Breast epithelium (tissue), 4 donors: ENCODE measurements at regions not wholly inside any gene's neighbourhood (a gene's known extent, or its start where the extent isn't known, plus 50 kb on each side); places are given as distances from the start of the nearest gene placed in this dataset.
"Not testable (repeated sequence)": the region's sequence is repeated elsewhere in the genome, so short reads cannot be mapped to it uniquely, and the experiment has no call there.

Experiments used
- DNase-seq, 2 donors: peaks; one replicate each; pipeline ENCODE4 v3.0.0-alpha.2; 2019; ENCODE audit warnings: low spot score in 2 of 2
- H3K27ac ChIP-seq, 2 donors: fragments of 200-600 bp; sonication (generic) in 1 of 2; one replicate each; pipeline ENCODE4 v1.5.1; 2016 to 2019; ENCODE audit warnings: mild to moderate bottlenecking in 1 of 2
- H3K27me3 ChIP-seq, 2 donors: fragments of 200-600 bp; sonication (generic) in 1 of 2; one replicate each; pipeline versions ENCODE4 v1.5.1 to v1.6.0; 2017 to 2019; ENCODE audit warnings: control low read depth in 1 of 2, mild to moderate bottlenecking in 1 of 2
- H3K36me3 ChIP-seq: fragments of 200-600 bp; one replicate; pipeline ENCODE4 v1.5.1; 2019
- H3K4me1 ChIP-seq, 2 donors: fragments of 200-600 bp; sonication (generic); one replicate each; pipeline ENCODE4 v1.5.1; 2016 to 2019; ENCODE audit warnings: control low read depth in 1 of 2
- H3K4me3 ChIP-seq, 3 donors: fragments of 200-600 bp; sonication (generic); 1 replicate in 2 of 3; 2 replicates in 1 of 3; pipeline ENCODE4 v1.5.1; 2016 to 2019; ENCODE audit warnings: mild to moderate bottlenecking in 3 of 3, moderate library complexity in 2 of 3
- H3K9me3 ChIP-seq, 2 donors: fragments of 200-600 bp; sonication (generic) in 1 of 2; one replicate each; pipeline ENCODE4 v1.5.1; 2016 to 2019; ENCODE audit warnings: control low read depth in 1 of 2
- CTCF ChIP-seq, 3 donors: fragments of 450-650 bp; IDR thresholded peaks; one replicate each; pipeline ENCODE4 v1.5.1; 2016 to 2017; ENCODE audit warnings: antibody characterized with exemption in 3 of 3, mild to moderate bottlenecking in 3 of 3, moderate library complexity in 3 of 3
- POLR2A ChIP-seq: fragments of 450-650 bp; IDR thresholded peaks from one replicate; pipeline ENCODE4 v1.6.1; 2016; ENCODE audit warnings: antibody characterized with exemption, mild to moderate bottlenecking, moderate library complexity
- POLR2AphosphoS5 ChIP-seq, 3 donors: sonication (generic); formaldehyde crosslinking; IDR thresholded peaks; one replicate each; pipeline ENCODE4 v1.6.1; 2017; ENCODE audit warnings: antibody characterized with exemption in 3 of 3
- intact Hi-C: fragments of 100-400 bp; cut with DNase I; formaldehyde crosslinking; loops from one replicate; pipeline ENCODE4 v1.15.1; 2023; ENCODE audit warnings: low total_unique reads

GRCh38 chr17:36851250-36851649, 86.0 kb upstream of the LHX1 start:
- no peak for TF ChIP-seq CTCF (IDR thresholded peaks at IDR 0.05)
- no peak for TF ChIP-seq POLR2AphosphoS5 (IDR thresholded peaks at IDR 0.05)
- TF ChIP-seq POLR2A: no peak
- no peak overlapping the region for H3K27ac ChIP-seq
- intact Hi-C loops: no loop called here

GRCh38 chr17:36852478-36852877, 84.8 kb upstream of the LHX1 start:
- H3K9me3 ChIP-seq, H3K36me3 ChIP-seq, DNase-seq, intact Hi-C loops, H3K4me3 ChIP-seq, H3K27ac ChIP-seq, H3K4me1 ChIP-seq: not testable (repeated sequence)
- peaks cover 0 to 33% of the 10 kb centered on the region in 2 donors for H3K27me3 ChIP-seq

More at GRCh38 chr17:36851250-36851649, 86.0 kb upstream of the LHX1 start:
- Histone ChIP-seq H3K36me3 (no peaks in the 10 kb centered on the region), H3K9me3 (no peaks in the 10 kb centered on the region), H3K4me3 (no peak overlapping the region), H3K4me1 (no peaks in the 10 kb centered on the region), H3K27me3 (peaks cover 0 to 27% of the 10 kb centered on the region in 2 donors)
- no peak for DNase-seq

DNA sequence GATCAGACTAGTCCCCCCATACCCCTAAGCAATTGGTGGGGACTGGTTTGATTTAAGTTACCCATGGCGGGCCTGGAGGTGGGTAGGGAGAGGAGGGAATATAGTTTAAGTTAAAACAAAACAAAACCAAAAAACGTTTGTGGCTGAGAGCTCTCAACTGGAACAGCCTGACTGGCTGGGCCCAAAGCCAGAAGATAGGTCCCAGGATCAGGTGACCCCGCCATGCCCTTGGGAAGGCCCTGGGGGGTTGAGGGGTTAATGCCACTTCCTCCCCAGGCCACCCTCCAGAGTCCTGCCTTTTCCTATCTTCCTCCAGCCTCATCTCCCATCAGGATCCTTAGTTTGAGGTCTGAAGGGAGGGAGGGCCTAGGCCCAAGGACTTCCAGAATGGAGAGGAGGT, 82.3 kb upstream of the LHX1 start:
- no peak overlapping the region for H3K4me3 ChIP-seq
- no peaks in the 10 kb centered on the region for H3K36me3 ChIP-seq
- H3K27ac ChIP-seq: no peak overlapping the region
- intact Hi-C loops: no loop called here
- no peak for DNase-seq
- TF ChIP-seq POLR2AphosphoS5 (IDR thresholded peaks at IDR 0.05) (no peak), POLR2A (no peak), CTCF (IDR thresholded peaks at IDR 0.05) (no peak)
- H3K4me1 ChIP-seq: no peaks in the 10 kb centered on the region
- peaks cover 0 to 54% of the 10 kb centered on the region in 2 donors for H3K27me3 ChIP-seq
- no peaks in the 10 kb centered on the region for H3K9me3 ChIP-seq

DNA sequence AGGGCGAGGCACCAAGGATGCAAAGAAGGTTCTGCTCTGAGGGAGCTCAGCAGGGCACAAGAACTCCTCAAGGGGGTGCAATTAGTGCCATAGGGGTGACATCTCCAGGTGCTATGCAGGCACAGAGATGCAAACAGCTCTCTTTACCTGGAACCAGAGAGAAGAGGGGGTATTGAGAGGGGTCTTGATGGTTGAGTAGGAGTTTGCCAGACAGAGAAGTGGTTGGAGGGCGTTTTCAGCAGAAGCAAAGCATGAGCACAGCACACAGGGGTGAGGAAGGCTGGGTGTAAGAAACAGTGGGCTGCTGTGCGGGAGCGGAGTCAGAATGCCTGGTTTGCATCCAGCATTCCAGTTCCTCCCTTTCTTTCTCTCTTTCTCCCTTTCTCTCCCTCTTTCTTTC, 81.8 kb upstream of the LHX1 start:
- Histone ChIP-seq H3K36me3 (no peaks in the 10 kb centered on the region), H3K27me3 (peaks cover 0 to 49% of the 10 kb centered on the region in 2 donors), H3K4me3 (no peak overlapping the region), H3K4me1 (no peaks in the 10 kb centered on the region), H3K9me3 (no peaks in the 10 kb centered on the region), H3K27ac (no peak overlapping the region)
- DNase-seq: no peak
- TF ChIP-seq CTCF (IDR thresholded peaks at IDR 0.05) (no peak), POLR2A (no peak), POLR2AphosphoS5 (IDR thresholded peaks at IDR 0.05) (no peak)
- intact Hi-C loops: no loop called here

DNA sequence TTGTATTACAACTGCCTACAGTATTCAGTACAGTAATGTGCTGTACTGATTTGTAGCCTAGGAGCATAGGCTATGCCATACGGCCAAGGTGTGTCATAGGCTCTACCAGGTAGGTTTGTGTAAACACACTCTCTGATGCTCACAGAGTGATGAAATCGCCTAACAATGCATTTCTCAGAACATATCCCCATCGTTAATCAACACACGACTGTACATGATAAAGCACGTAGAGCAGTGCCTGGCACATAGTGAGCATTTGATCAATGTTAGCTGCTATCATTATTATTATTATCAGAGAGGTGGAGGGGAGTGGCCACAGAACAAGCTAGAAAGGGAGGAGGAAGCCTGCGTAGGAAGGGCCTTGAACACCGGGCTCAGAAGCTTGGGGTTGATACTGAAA, 81.1 kb upstream of the LHX1 start:
- no peaks in the 10 kb centered on the region for H3K36me3 ChIP-seq
- H3K27me3 ChIP-seq: peaks cover 0 to 49% of the 10 kb centered on the region in 2 donors
- H3K9me3 ChIP-seq: no peaks in the 10 kb centered on the region
- TF ChIP-seq CTCF (IDR thresholded peaks at IDR 0.05) (no peak), POLR2A (no peak), POLR2AphosphoS5 (IDR thresholded peaks at IDR 0.05) (no peak)
- no peak overlapping the region for H3K4me3 ChIP-seq
- no peaks in the 10 kb centered on the region for H3K4me1 ChIP-seq
- DNase-seq: no peak
- intact Hi-C loops: no loop called here
- no peak overlapping the region for H3K27ac ChIP-seq

DNA sequence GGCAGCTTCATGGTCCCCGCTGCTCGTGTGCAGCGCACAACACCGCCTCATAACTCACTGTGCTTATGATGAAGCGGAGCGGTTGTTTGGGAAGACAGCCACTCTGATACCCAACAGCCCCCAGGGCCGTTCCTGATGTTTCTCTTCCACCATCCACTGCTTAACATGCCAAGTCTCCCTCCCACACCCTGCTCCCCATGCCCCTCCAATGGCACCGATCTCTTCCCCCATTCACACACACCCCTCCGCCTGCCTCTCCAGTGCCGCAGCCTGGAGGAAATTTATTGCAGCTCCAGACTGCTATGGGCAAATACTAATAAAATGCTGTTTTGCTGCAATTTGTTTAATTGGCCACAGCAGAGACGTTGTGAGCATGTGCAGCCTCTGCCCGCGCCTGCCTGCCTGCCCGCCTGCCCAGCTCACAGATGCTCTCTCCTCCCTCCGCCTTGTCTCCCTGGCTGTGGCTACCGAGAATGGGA, 80.3 kb upstream of the LHX1 start:
- no peaks in the 10 kb centered on the region for H3K4me1 ChIP-seq
- DNase-seq: no peak
- H3K9me3 ChIP-seq: no peaks in the 10 kb centered on the region
- H3K36me3 ChIP-seq: no peaks in the 10 kb centered on the region
- TF ChIP-seq POLR2A: no peak
- TF ChIP-seq POLR2AphosphoS5 (IDR thresholded peaks at IDR 0.05): no peak
- TF ChIP-seq CTCF (IDR thresholded peaks at IDR 0.05): no peak
- no peak overlapping the region for H3K27ac ChIP-seq
- intact Hi-C loops: no loop called here
- no peak overlapping the region for H3K4me3 ChIP-seq
- H3K27me3 ChIP-seq: peaks cover 0 to 49% of the 10 kb centered on the region in 2 donors
